Activated CD4-positive, alpha-beta T cell treated with anti-CD3 and anti-CD28 coated beads, Interleukin-2, amount 50 U/mL, for 4 hours (primary cell): ENCODE measurements at regions not wholly inside any gene's neighbourhood (a gene's known extent, or its start where the extent isn't known, plus 50 kb on each side); places are given as distances from the start of the nearest gene placed in this dataset.

ENCODE experiments used
- DNase-seq, 2 experiments: peaks; one replicate each; pipeline ENCODE4 v3.0.0-alpha.2; 2020

GRCh38 chr2:12126318-12126717, 379.9 kb downstream of the LPIN1 start:
- DNase-seq: no peak

- no peak for DNase-seq
Measured at GRCh38 chr2:12127638-12128037, 381.2 kb downstream of the LPIN1 start.

- no peak for DNase-seq
Measured at GRCh38 chr2:12131975-12132374, 385.5 kb downstream of the LPIN1 start.

GRCh38 chr2:12141618-12142258, 395.3 kb downstream of the LPIN1 start:
- DNase-seq: no peak

- DNase-seq: no peak
Measured at GRCh38 chr2:12151716-12152115, 405.3 kb downstream of the LPIN1 start.

GRCh38 chr2:12152888-12153287, 406.5 kb downstream of the LPIN1 start:
- DNase-seq: no peak

GRCh38 chr2:12155303-12156051, 409.0 kb downstream of the LPIN1 start:
- DNase-seq: no peak

- no peak for DNase-seq
Measured at GRCh38 chr2:12156349-12156748, 409.9 kb downstream of the LPIN1 start.

GRCh38 chr2:12161085-12161484, 414.7 kb downstream of the LPIN1 start:
- no peak for DNase-seq

- no peak for DNase-seq
Measured at GRCh38 chr2:12162269-12163247, 416.1 kb downstream of the LPIN1 start.

GRCh38 chr2:12163866-12164265, 417.4 kb downstream of the LPIN1 start:
- DNase-seq: no peak

- DNase-seq: no peak
Measured at GRCh38 chr2:12164689-12165088, 418.3 kb downstream of the LPIN1 start.

- no peak for DNase-seq
Measured at GRCh38 chr2:12167525-12168317, 421.3 kb downstream of the LPIN1 start.

GRCh38 chr2:12168354-12168753, 421.9 kb downstream of the LPIN1 start:
- no peak for DNase-seq

GRCh38 chr2:12168791-12169388, 422.5 kb downstream of the LPIN1 start:
- DNase-seq: no peak

GRCh38 chr2:12169721-12170120, 423.3 kb downstream of the LPIN1 start:
- DNase-seq: no peak

- DNase-seq: no peak
Measured at GRCh38 chr2:12170121-12170520, 423.7 kb downstream of the LPIN1 start.

GRCh38 chr2:12173271-12173942, 427.0 kb downstream of the LPIN1 start:
- DNase-seq: no peak

- no peak for DNase-seq
Measured at GRCh38 chr2:12173943-12174340, 427.5 kb downstream of the LPIN1 start.

- no peak for DNase-seq
Measured at GRCh38 chr2:12175323-12175722, 428.9 kb downstream of the LPIN1 start.

- DNase-seq: no peak
Measured at GRCh38 chr2:12176623-12177454, 430.4 kb downstream of the LPIN1 start.
